Transverse colon (tissue), 4 donors: ENCODE measurements at regions not wholly inside any gene's neighbourhood (a gene's known extent, or its start where the extent isn't known, plus 50 kb on each side); places are given as distances from the start of the nearest gene placed in this dataset.

ENCODE experiments used
- DNase-seq: peaks from one replicate; pipeline ENCODE4 v3.0.0-alpha.2; 2019
- H3K27ac ChIP-seq, 4 donors: fragments of 200-600 bp; sonication (generic); 2 replicates each; pipeline ENCODE4 v1.5.1; 2016 to 2018; ENCODE audit warnings: inconsistent platforms in 4 of 4
- H3K27me3 ChIP-seq: fragments of 200-600 bp; sonication (generic); 2 replicates; pipeline ENCODE4 v1.5.1; 2017; ENCODE audit warnings: inconsistent platforms
- H3K36me3 ChIP-seq, 4 donors: fragments of 200-600 bp; sonication (generic); 2 replicates each; pipeline ENCODE4 v1.5.1; 2017 to 2019; ENCODE audit warnings: inconsistent platforms in 4 of 4
- H3K4me1 ChIP-seq, 4 donors: fragments of 200-600 bp; sonication (generic); 2 replicates each; pipeline ENCODE4 v1.5.1; 2017 to 2020; ENCODE audit warnings: inconsistent platforms in 4 of 4
- H3K4me3 ChIP-seq, 4 donors: fragments of 200-600 bp; sonication (generic); 1 replicate in 1 of 4; 2 replicates in 3 of 4; pipeline versions ENCODE4 v1.5.1 to v1.6.1; 2017 to 2019; ENCODE audit warnings: inconsistent platforms in 4 of 4
- H3K9me3 ChIP-seq, 2 donors: fragments of 200-600 bp; sonication (generic); 2 replicates each; pipeline ENCODE4 v1.5.1; 2017 to 2019; ENCODE audit warnings: inconsistent platforms in 2 of 2
- EP300 ChIP-seq: sonication (generic); formaldehyde crosslinking; IDR thresholded peaks from one replicate; pipeline ENCODE4 v1.6.1; 2017; ENCODE audit warnings: antibody characterized with exemption, low read depth
- POLR2A ChIP-seq: fragments of 450-650 bp; IDR thresholded peaks from one replicate; pipeline ENCODE4 v1.6.1; 2016; ENCODE audit warnings: antibody characterized with exemption, mild to moderate bottlenecking, moderate library complexity
- POLR2AphosphoS5 ChIP-seq, 3 donors: sonication (generic); formaldehyde crosslinking; IDR thresholded peaks; one replicate each; pipeline ENCODE4 v1.6.1; 2016; ENCODE audit warnings: antibody characterized with exemption in 3 of 3
- WGBS, 2 donors: methylation state at CpG; one replicate each; pipeline ENCODE4 v1.1.5; 2018; ENCODE audit warnings: low coverage in 1 of 2; 5-methylcytosine and 5-hydroxymethylcytosine counted together
- in situ Hi-C, 4 donors: fragments of 200-750 bp; cut with MboI; loops; one replicate each; pipeline versions ENCODE4 v1.15.0 to v1.15.1; 2017; ENCODE audit warnings: low sequenced_read_pairs in 3 of 4, low pct_ligation_motif_present in 1 of 4, low pct_unique_long_range_greater_than_20kb in 1 of 4
- intact Hi-C: fragments of 100-400 bp; cut with DNase I; formaldehyde crosslinking; loops from one replicate; pipeline ENCODE4 v1.15.1; 2023; ENCODE audit warnings: low total_unique reads
- TF ChIP-seq, protein P1 (sequence below), 5 experiments: fragments of 200-600 bp in 3 of 5; fragments of 450-650 bp in 2 of 5; sonication (generic) in 3 of 5; IDR thresholded peaks; 1 replicate in 2 of 5; 2 replicates in 3 of 5; pipeline ENCODE4 v1.5.1; 2016 to 2017; ENCODE audit warnings: antibody characterized with exemption in 5 of 5, inconsistent platforms in 3 of 5, mild to moderate bottlenecking in 2 of 5, moderate library complexity in 1 of 5

GRCh38 chr10:131678171-131678570 is 222.6 kb upstream of the PPP2R2D start:
- in situ Hi-C loops (no loop called here), intact Hi-C loops (no loop called here)
- Histone ChIP-seq H3K9me3 (no peaks in the 10 kb centered on the region), H3K27me3 (no peaks in the 10 kb centered on the region), H3K36me3 (no peaks in the 10 kb centered on the region), H3K4me1 (no peaks in the 10 kb centered on the region), H3K27ac (no peak overlapping the region), H3K4me3 (no peak overlapping the region)
- no peak for DNase-seq
- WGBS, 2 donors = 85% methylated on average over 12 of the region's 18 CpGs; no CpG with 5 or more reads in 1 of the 2 donors
- no peak for TF ChIP-seq POLR2A
- TF ChIP-seq, protein P1, sequence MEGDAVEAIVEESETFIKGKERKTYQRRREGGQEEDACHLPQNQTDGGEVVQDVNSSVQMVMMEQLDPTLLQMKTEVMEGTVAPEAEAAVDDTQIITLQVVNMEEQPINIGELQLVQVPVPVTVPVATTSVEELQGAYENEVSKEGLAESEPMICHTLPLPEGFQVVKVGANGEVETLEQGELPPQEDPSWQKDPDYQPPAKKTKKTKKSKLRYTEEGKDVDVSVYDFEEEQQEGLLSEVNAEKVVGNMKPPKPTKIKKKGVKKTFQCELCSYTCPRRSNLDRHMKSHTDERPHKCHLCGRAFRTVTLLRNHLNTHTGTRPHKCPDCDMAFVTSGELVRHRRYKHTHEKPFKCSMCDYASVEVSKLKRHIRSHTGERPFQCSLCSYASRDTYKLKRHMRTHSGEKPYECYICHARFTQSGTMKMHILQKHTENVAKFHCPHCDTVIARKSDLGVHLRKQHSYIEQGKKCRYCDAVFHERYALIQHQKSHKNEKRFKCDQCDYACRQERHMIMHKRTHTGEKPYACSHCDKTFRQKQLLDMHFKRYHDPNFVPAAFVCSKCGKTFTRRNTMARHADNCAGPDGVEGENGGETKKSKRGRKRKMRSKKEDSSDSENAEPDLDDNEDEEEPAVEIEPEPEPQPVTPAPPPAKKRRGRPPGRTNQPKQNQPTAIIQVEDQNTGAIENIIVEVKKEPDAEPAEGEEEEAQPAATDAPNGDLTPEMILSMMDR (IDR thresholded peaks at IDR 0.05) = no peak
- TF ChIP-seq POLR2AphosphoS5 (IDR thresholded peaks at IDR 0.05) = no peak

DNA sequence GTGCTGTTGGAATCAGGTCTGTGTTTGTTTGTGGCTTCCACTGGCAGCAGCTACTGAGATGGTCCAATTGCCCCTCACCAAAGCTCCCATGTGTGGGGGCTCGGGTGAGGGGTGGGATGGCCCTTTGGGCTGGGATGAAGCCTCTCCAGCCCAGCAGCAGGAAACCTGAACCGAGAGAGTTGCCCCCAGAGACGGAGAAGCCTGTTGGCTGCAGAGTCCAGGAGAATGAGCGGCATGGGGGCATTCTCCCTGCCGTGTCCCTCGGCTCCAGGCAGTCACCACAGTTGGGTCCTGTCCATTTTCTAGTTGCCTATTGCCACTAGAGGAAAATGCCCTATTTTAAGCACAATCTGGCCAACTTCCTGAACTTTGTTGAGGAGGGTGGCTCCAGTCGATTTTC is 222.2 kb upstream of the PPP2R2D start:
- DNase-seq = no peak
- Histone ChIP-seq H3K4me3 (no peak overlapping the region), H3K36me3 (no peaks in the 10 kb centered on the region), H3K4me1 (no peaks in the 10 kb centered on the region), H3K27me3 (no peaks in the 10 kb centered on the region), H3K27ac (no peak overlapping the region), H3K9me3 (no peaks in the 10 kb centered on the region)
- in situ Hi-C loops = no loop called here
- intact Hi-C loops = no loop called here
- no peak for TF ChIP-seq POLR2AphosphoS5 (IDR thresholded peaks at IDR 0.05)
- no peak for TF ChIP-seq EP300
- TF ChIP-seq, protein P1 (IDR thresholded peaks at IDR 0.05) = no peak
- TF ChIP-seq POLR2A = no peak
- WGBS, 2 donors = 74 to 80% methylated on average over 1 to 7 of the region's 7 CpGs

DNA sequence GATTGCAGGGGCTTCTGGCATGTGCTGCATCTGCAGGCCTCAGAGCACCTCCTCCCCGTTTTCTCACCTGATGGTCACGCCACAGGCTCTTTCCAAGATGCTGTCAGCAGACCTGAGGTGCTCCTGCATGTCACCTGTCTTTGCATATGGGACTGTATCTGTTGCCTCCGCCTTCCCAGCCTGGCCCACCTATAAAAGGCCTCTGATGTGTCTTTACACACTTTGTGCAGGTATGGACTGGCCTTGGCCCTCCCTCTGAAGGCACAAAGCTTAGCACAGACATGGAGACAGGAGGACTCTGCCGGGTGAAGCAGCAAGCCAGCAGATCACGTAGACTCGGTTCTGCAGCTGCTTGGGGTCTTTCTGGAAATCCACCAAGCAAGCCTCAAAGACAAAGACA is 220.9 kb upstream of the PPP2R2D start:
- WGBS, 2 donors = 78% methylated on average over 6 of the region's 6 CpGs; no CpG with 5 or more reads in 1 of the 2 donors
- Histone ChIP-seq H3K36me3 (no peaks in the 10 kb centered on the region), H3K27me3 (no peaks in the 10 kb centered on the region), H3K9me3 (no peaks in the 10 kb centered on the region), H3K4me1 (no peaks in the 10 kb centered on the region), H3K27ac (no peak overlapping the region), H3K4me3 (no peak overlapping the region)
- intact Hi-C loops (no loop called here), in situ Hi-C loops (no loop called here)
- DNase-seq = no peak
- TF ChIP-seq POLR2AphosphoS5 (IDR thresholded peaks at IDR 0.05) = no peak
- TF ChIP-seq, protein P1 (IDR thresholded peaks at IDR 0.05) = no peak
- no peak for TF ChIP-seq POLR2A
- no peak for TF ChIP-seq EP300

- Histone ChIP-seq H3K4me1 (no peaks in the 10 kb centered on the region), H3K36me3 (no peaks in the 10 kb centered on the region), H3K4me3 (no peak overlapping the region), H3K27ac (no peak overlapping the region), H3K27me3 (no peaks in the 10 kb centered on the region), H3K9me3 (no peaks in the 10 kb centered on the region)
- WGBS, 2 donors = 51 to 60% methylated on average over 1 to 7 of the region's 7 CpGs
- DNase-seq = no peak
- intact Hi-C loops = no loop called here
- in situ Hi-C loops = no loop called here
- TF ChIP-seq POLR2A (no peak), EP300 (no peak), POLR2AphosphoS5 (IDR thresholded peaks at IDR 0.05) (no peak)
- TF ChIP-seq, protein P1 (IDR thresholded peaks at IDR 0.05) = no peak
Observed at GRCh38 chr10:131681122-131681521, 219.7 kb upstream of the PPP2R2D start.
